ENCODE measurements at regions not wholly inside any gene's neighbourhood (a gene's known extent, or its start where the extent isn't known, plus 50 kb on each side); places are given as distances from the start of the nearest gene placed in this dataset.

- DNase-seq (ENCODE audit: low read depth), result no peak
- no peak for TF ChIP-seq CTCF (IDR thresholded peaks at IDR 0.05; ENCODE audit: insufficient read depth, low read depth, low read length, missing control alignments)
- no peak overlapping the region for H3K4me3 ChIP-seq (ENCODE audit: low read depth, low read length)
Measured at GRCh38 chr3:161987933-161988332, 491.3 kb downstream of the OTOL1 start.

- no peak for TF ChIP-seq CTCF (IDR thresholded peaks at IDR 0.05; ENCODE audit: insufficient read depth, low read depth, low read length, missing control alignments)
- H3K4me3 ChIP-seq (ENCODE audit: low read depth, low read length), result no peak overlapping the region
- DNase-seq (ENCODE audit: low read depth), result no peak
Measured at GRCh38 chr3:161989012-161989411, 492.4 kb downstream of the OTOL1 start.

- no peak overlapping the region for H3K4me3 ChIP-seq (ENCODE audit: low read depth, low read length)
- no peak for DNase-seq (ENCODE audit: low read depth)
- no peak for TF ChIP-seq CTCF (IDR thresholded peaks at IDR 0.05; ENCODE audit: insufficient read depth, low read depth, low read length, missing control alignments)
Measured at GRCh38 chr3:161990036-161990435, 493.4 kb downstream of the OTOL1 start.

- no peak for TF ChIP-seq CTCF (IDR thresholded peaks at IDR 0.05; ENCODE audit: insufficient read depth, low read depth, low read length, missing control alignments)
- DNase-seq (ENCODE audit: low read depth), result no peak
- H3K4me3 ChIP-seq (ENCODE audit: low read depth, low read length), result no peak overlapping the region
Measured at GRCh38 chr3:161991901-161992540, 495.4 kb downstream of the OTOL1 start.

DNA sequence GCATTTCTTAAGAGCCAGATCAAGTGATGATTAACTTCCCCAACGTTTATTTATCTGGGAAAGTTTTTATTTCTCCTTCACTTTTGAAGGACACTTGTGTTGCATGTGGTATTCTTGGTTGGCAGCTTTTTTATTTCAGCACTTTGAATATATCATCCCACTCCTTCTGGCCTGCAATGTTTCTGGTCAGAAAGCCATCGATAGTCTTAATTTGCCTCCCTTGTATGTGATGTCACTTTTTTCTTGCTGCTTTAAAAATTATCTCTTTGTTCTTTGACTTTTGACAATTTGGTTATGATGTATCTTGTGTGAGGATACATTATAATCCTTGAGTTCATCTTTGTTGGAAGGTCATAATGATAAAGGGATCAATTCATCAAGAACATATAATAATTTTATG is 503.2 kb downstream of the OTOL1 start:
- TF ChIP-seq CTCF (IDR thresholded peaks at IDR 0.05; ENCODE audit: insufficient read depth, low read depth, low read length, missing control alignments), result no peak
- DNase-seq (ENCODE audit: low read depth), result no peak
- no peak overlapping the region for H3K4me3 ChIP-seq (ENCODE audit: low read depth, low read length)

DNA sequence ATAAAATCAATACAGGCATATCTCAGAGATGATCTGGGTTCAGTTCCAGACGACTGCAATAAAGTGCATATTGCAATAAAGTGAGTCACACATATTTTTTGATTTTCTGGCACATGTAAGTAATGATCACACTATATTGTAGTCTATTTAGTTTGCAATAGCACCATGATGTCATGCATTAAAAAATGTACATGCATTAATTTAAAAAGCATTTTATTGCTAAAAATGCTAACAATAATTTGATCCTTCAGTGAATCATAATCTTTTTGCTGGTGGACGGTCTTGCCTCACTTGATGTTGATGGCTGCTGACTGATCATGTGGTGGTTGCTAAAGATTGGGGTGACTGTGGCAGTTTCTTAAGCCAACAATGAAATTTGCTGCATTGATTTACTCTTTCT is 511.1 kb downstream of the OTOL1 start:
- no peak for TF ChIP-seq CTCF (IDR thresholded peaks at IDR 0.05; ENCODE audit: insufficient read depth, low read depth, low read length, missing control alignments)
- no peak overlapping the region for H3K4me3 ChIP-seq (ENCODE audit: low read depth, low read length)
- DNase-seq (ENCODE audit: low read depth), result no peak

DNA sequence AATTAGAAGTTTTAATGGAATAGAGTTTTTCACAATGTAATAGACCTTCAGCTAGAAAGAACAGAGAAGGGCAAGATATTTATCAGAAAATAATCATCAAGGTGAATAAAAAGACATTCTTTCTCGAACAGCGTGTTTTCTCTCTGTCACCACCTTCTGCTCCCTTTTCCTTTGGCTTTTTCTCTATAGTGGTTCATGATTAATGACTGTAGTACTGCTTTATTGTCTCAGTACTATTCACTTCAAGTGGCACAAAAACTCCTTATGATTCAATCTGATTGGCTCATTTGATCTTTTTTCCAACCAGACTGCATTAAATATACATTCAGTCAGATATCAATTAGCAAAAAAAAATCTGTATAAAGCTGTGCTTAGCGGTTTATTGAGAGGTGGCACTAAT is 516.0 kb downstream of the OTOL1 start:
- no peak for TF ChIP-seq CTCF (IDR thresholded peaks at IDR 0.05; ENCODE audit: insufficient read depth, low read depth, low read length, missing control alignments)
- H3K4me3 ChIP-seq (ENCODE audit: low read depth, low read length), result no peak overlapping the region

More for the DNA sequence above, 516.0 kb downstream of the OTOL1 start:
- no peak for DNase-seq (ENCODE audit: low read depth)

All from GM12865 (cell line).